ENCODE measurements at regions not wholly inside any gene's neighbourhood (a gene's known extent, or its start where the extent isn't known, plus 50 kb on each side); places are given as distances from the start of the nearest gene placed in this dataset.

- Histone ChIP-seq H2BK120ac (ENCODE audit: low read depth, low read length) (no peak overlapping the region), H2BK15ac (ENCODE audit: low read depth, low read length) (no peak overlapping the region), H3K4me1 (ENCODE audit: control insufficient read depth, insufficient read depth, low read length) (no peaks in the 10 kb centered on the region), H3K4me3 (ENCODE audit: insufficient read depth, low read depth, low read length) (no peak overlapping the region), H2BK20ac (ENCODE audit: low read depth, low read length) (no peak overlapping the region), H2AK5ac (ENCODE audit: low read depth, low read length) (no peak overlapping the region), H3K14ac (replicated peaks; ENCODE audit: low read depth, low read length) (no peak overlapping the region), H3K27me3 (ENCODE audit: control insufficient read depth, insufficient read depth, low read length) (no peaks in the 10 kb centered on the region), H4K8ac (ENCODE audit: low read depth in 2 of 2, low read length in 2 of 2) (no peak overlapping the region), H3K23ac (ENCODE audit: low read depth, low read length) (no peak overlapping the region), H3K18ac (ENCODE audit: low read depth, low read length) (no peak overlapping the region), H4K20me1 (ENCODE audit: insufficient read depth, low read length) (no peaks in the 10 kb centered on the region), H4K91ac (ENCODE audit: insufficient read depth, low read depth, low read length) (no peak overlapping the region), H2AFZ (replicated peaks; ENCODE audit: low read length, poor library complexity) (no peak overlapping the region), H3K4me2 (ENCODE audit: low read depth, low read length) (no peak overlapping the region), H2AK9ac (replicated peaks; ENCODE audit: low read depth, low read length, poor library complexity) (no peak overlapping the region), H2BK5ac (ENCODE audit: low read depth, low read length, poor library complexity, severe bottlenecking) (no peak overlapping the region), H3K79me1 (ENCODE audit: low read depth in 1 of 2, low read length in 2 of 2) (no peaks in the 10 kb centered on the region), H3K9ac (ENCODE audit: low read depth, low read length) (no peak overlapping the region), H3K27ac (ENCODE audit: insufficient read depth, low read length) (no peak overlapping the region), H3K9me1 (ENCODE audit: insufficient read depth, low read length) (no peaks in the 10 kb centered on the region), H3K56ac (ENCODE audit: extremely low read depth, insufficient read depth, low read length) (no peak overlapping the region), H3K9me3 (ENCODE audit: control insufficient read depth, insufficient read depth, low read length) (no peaks in the 10 kb centered on the region), H4K5ac (ENCODE audit: low read depth, low read length) (no peak overlapping the region), H3K36me3 (ENCODE audit: control insufficient read depth, insufficient read depth, low read length) (no peaks in the 10 kb centered on the region), H3K4ac (ENCODE audit: low read depth, low read length) (no peak overlapping the region)
- WGBS, 2 experiments (ENCODE audit: extremely low coverage in 2 of 2, insufficient read length in 1 of 2), result no CpG with 5 or more reads among the region's 4 CpGs
- no peak for ATAC-seq (ENCODE audit: low read depth)
- POLR2A ChIA-PET (ENCODE audit: unreplicated experiment), result no interaction called here
- BruUV-seq (replicated peaks), result no TSS peak
- intact Hi-C loops (cut with micrococcal nuclease) (no loop called here), dilution Hi-C loops (cut with HindIII; ENCODE audit: low sequenced_read_pairs, unreplicated experiment) (no loop called here), in situ Hi-C loops (cut with MboI; ENCODE audit: low sequenced_read_pairs) (no loop called here)
- no peak for DNase-seq
- CTCF ChIA-PET, result interaction anchor here (0.7 kb wide), 1 partner anchor 753 kb away, joined by 3 read pairs; no protein-coding TSS in a partner anchor
- TF ChIP-seq MAFK (IDR thresholded peaks at IDR 0.05; ENCODE audit: low read depth, low read length), result no peak
- TF ChIP-seq CTCF (conservative IDR thresholded peaks at IDR 0.05; ENCODE audit: low read depth, low read length), result no peak
- TF ChIP-seq RCOR1 (IDR thresholded peaks at IDR 0.05; ENCODE audit: insufficient replicate concordance, low read length), result no peak
- TF ChIP-seq POLR2A (IDR thresholded peaks at IDR 0.05; ENCODE audit: low read depth, low read length), result no peak
- no peak for TF ChIP-seq ELK1 (IDR thresholded peaks at IDR 0.05; ENCODE audit: borderline replicate concordance, low read depth, low read length)
These were observed 104.9 kb upstream of the NOVA1 start for GRCh38 chr14:26702721-26703230.

Data from IMR-90 (cell line).